ENCODE measurements at regions not wholly inside any gene's neighbourhood (a gene's known extent, or its start where the extent isn't known, plus 50 kb on each side); places are given as distances from the start of the nearest gene placed in this dataset.
A peak's percentile ranks its signal among the peaks of the same experiment; 100 is the strongest.

DNA sequence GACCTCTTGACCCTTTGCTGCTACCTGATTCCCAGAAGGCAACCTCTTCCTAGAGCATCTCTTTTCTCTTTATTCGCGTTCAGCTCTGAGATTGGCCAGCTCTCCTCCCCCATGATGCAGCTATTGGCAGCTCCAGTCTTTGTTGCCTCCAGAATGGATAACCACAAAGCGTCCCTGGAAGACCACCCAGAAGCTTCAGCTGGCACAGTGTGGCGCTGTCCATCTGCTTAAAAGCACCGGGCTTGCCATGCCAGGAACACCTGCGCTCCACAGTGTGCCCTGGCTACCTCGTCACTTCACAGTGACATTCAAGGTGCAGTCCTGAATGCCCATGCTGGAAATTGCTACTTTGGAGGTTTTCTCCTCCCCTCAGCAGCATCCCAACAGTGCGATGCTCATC lies 353.9 kb downstream of the LMO4 start:
- TF ChIP-seq, protein P1, sequence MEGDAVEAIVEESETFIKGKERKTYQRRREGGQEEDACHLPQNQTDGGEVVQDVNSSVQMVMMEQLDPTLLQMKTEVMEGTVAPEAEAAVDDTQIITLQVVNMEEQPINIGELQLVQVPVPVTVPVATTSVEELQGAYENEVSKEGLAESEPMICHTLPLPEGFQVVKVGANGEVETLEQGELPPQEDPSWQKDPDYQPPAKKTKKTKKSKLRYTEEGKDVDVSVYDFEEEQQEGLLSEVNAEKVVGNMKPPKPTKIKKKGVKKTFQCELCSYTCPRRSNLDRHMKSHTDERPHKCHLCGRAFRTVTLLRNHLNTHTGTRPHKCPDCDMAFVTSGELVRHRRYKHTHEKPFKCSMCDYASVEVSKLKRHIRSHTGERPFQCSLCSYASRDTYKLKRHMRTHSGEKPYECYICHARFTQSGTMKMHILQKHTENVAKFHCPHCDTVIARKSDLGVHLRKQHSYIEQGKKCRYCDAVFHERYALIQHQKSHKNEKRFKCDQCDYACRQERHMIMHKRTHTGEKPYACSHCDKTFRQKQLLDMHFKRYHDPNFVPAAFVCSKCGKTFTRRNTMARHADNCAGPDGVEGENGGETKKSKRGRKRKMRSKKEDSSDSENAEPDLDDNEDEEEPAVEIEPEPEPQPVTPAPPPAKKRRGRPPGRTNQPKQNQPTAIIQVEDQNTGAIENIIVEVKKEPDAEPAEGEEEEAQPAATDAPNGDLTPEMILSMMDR (IDR thresholded peaks at IDR 0.05; ENCODE audit: low read length): peak; percentile 28; the same call in 1 of the 2 replicates
- TF ChIP-seq EZH2 (IDR thresholded peaks at IDR 0.05; ENCODE audit: borderline replicate concordance, low read length): no peak

Data from OCI-LY1 (cell line).